ENCODE measurements at regions not wholly inside any gene's neighbourhood (a gene's known extent, or its start where the extent isn't known, plus 50 kb on each side); places are given as distances from the start of the nearest gene placed in this dataset.

GRCh38 chr20:10917826-10918225 is 244.0 kb upstream of the JAG1 start:
- Histone ChIP-seq H3K4me3 (replicated peaks in 1 of 3; ENCODE audit: insufficient read depth in 1 of 3, low read depth in 2 of 3, low read length in 3 of 3) (no peak overlapping the region), H3K79me2 (ENCODE audit: insufficient read depth, low read length) (no peaks in the 10 kb centered on the region), H3K36me3 (replicated peaks in 1 of 2; ENCODE audit: control insufficient read depth in 1 of 2, insufficient read depth in 2 of 2, low read length in 2 of 2) (no peaks in the 10 kb centered on the region), H3K9ac (ENCODE audit: insufficient read depth, low read depth, low read length) (no peak overlapping the region), H4K20me1 (ENCODE audit: insufficient read depth, low read length) (no peaks in the 10 kb centered on the region), H3K27ac (ENCODE audit: extremely low read length, insufficient read depth, low read length) (no peak overlapping the region), H3K9me3 (ENCODE audit: low read length) (no peaks in the 10 kb centered on the region), H3K27me3 (ENCODE audit: control insufficient read depth in 1 of 2, insufficient read depth in 2 of 2, low read length in 2 of 2) (0 out of 5 replicates have a peak, but pooled peaks cover 0 to 4% of the 10 kb centered on the region in 2 experiments), H3K4me1 (ENCODE audit: insufficient read depth, low read length) (no peaks in the 10 kb centered on the region), H2AFZ (ENCODE audit: low read length) (no peak overlapping the region), H3K4me2 (ENCODE audit: low read depth, low read length) (no peak overlapping the region)
- ATAC-seq (no peak), DNase-seq (ENCODE audit: low spot score) (no peak), FAIRE-seq (no peak)
- intact Hi-C loops (cut with micrococcal nuclease; ENCODE audit: unreplicated experiment) (no loop called here), in situ Hi-C loops (cut with HindIII; ENCODE audit: extremely low pct_ligation_motif_present, low pct_unique_long_range_greater_than_20kb) (no loop called here)
- ChIA-PET POLR2A (no interaction called here), CTCF (ENCODE audit: low intra/inter-chr PET ratio, low total read pairs) (no interaction called here)
- TF ChIP-seq DBP (CRISPR knock-in tag; IDR thresholded peaks at IDR 0.05; ENCODE audit: not compliant biosample characterization) (no peak), ZBTB8A (CRISPR knock-in tag; IDR thresholded peaks at IDR 0.05; ENCODE audit: borderline replicate concordance, low read depth) (no peak), MAFK (conservative IDR thresholded peaks at IDR 0.05 in 1 of 2, IDR thresholded peaks at IDR 0.05 in 1 of 2; ENCODE audit: low read length in 2 of 2) (0 out of 4 replicates have a peak, but pooled peaks of 1 of the 2 experiments have one; percentile 14)
- no TSS peak for BruUV-seq (replicated peaks)
- WGBS (ENCODE audit: low lambda C conversion rate), result 22% methylated on average over 5 of the region's 5 CpGs

- intact Hi-C loops (cut with micrococcal nuclease; ENCODE audit: unreplicated experiment), result no loop called here
- Histone ChIP-seq H2AFZ (ENCODE audit: low read length) (no peak overlapping the region), H3K9me3 (ENCODE audit: low read length) (no peaks in the 10 kb centered on the region), H3K4me3 (replicated peaks in 1 of 3; ENCODE audit: insufficient read depth in 1 of 3, low read depth in 2 of 3, low read length in 3 of 3) (no peak overlapping the region), H3K4me1 (ENCODE audit: insufficient read depth, low read length) (no peaks in the 10 kb centered on the region), H4K20me1 (ENCODE audit: insufficient read depth, low read length) (no peaks in the 10 kb centered on the region), H3K27me3 (ENCODE audit: control insufficient read depth in 1 of 2, insufficient read depth in 2 of 2, low read length in 2 of 2) (0 out of 5 replicates have a peak, but pooled peaks cover 0 to 4% of the 10 kb centered on the region in 2 experiments), H3K9ac (ENCODE audit: insufficient read depth, low read depth, low read length) (no peak overlapping the region), H3K4me2 (ENCODE audit: low read depth, low read length) (no peak overlapping the region), H3K27ac (ENCODE audit: extremely low read length, insufficient read depth, low read length) (no peak overlapping the region), H3K36me3 (replicated peaks in 1 of 2; ENCODE audit: control insufficient read depth in 1 of 2, insufficient read depth in 2 of 2, low read length in 2 of 2) (no peaks in the 10 kb centered on the region), H3K79me2 (ENCODE audit: insufficient read depth, low read length) (no peaks in the 10 kb centered on the region)
- no TSS peak for BruUV-seq (replicated peaks)
- CTCF ChIA-PET (ENCODE audit: low intra/inter-chr PET ratio, low total read pairs), result no interaction called here
- ATAC-seq (no peak), FAIRE-seq (no peak), DNase-seq (ENCODE audit: low spot score) (no peak)
- 18% methylated on average over 6 of the region's 6 CpGs for WGBS (ENCODE audit: low lambda C conversion rate)
- POLR2A ChIA-PET, result no interaction called here
- in situ Hi-C loops (cut with HindIII; ENCODE audit: extremely low pct_ligation_motif_present, low pct_unique_long_range_greater_than_20kb), result no loop called here
- TF ChIP-seq PPARG (CRISPR knock-in tag; conservative IDR thresholded peaks at IDR 0.05), result no peak
- no peak for TF ChIP-seq TAF1 (CRISPR knock-in tag; IDR thresholded peaks at IDR 0.05)
- no peak for TF ChIP-seq ZNF841 (CRISPR knock-in tag; IDR thresholded peaks at IDR 0.05; ENCODE audit: borderline replicate concordance)
- TF ChIP-seq, protein P1, sequence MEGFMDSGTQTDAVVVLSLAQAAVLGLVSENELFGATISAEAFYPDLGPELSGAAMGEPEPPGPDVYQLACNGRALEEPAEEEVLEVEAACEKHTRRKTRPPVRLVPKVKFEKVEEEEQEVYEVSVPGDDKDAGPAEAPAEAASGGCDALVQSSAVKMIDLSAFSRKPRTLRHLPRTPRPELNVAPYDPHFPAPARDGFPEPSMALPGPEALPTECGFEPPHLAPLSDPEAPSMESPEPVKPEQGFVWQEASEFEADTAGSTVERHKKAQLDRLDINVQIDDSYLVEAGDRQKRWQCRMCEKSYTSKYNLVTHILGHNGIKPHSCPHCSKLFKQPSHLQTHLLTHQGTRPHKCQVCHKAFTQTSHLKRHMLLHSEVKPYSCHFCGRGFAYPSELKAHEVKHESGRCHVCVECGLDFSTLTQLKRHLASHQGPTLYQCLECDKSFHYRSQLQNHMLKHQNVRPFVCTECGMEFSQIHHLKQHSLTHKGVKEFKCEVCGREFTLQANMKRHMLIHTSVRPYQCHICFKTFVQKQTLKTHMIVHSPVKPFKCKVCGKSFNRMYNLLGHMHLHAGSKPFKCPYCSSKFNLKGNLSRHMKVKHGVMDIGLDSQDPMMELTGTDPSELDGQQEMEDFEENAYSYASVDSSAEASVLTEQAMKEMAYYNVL (CRISPR knock-in tag; IDR thresholded peaks at IDR 0.05; ENCODE audit: borderline replicate concordance), result no peak
- TF ChIP-seq RORA (CRISPR knock-in tag; IDR thresholded peaks at IDR 0.05), result no peak
- no peak for TF ChIP-seq PREB (CRISPR knock-in tag; IDR thresholded peaks at IDR 0.05)
- TF ChIP-seq ATF1 (CRISPR knock-in tag; IDR thresholded peaks at IDR 0.05), result no peak
- TF ChIP-seq BRCA1 (CRISPR knock-in tag; IDR thresholded peaks at IDR 0.05), result no peak
- no peak for TF ChIP-seq RARG (CRISPR knock-in tag; IDR thresholded peaks at IDR 0.05; ENCODE audit: low read depth)
- no peak for TF ChIP-seq ARHGAP35 (CRISPR knock-in tag; IDR thresholded peaks at IDR 0.05; ENCODE audit: borderline replicate concordance)
- no peak for TF ChIP-seq YEATS2 (CRISPR knock-in tag; IDR thresholded peaks at IDR 0.05; ENCODE audit: borderline replicate concordance)
- no peak for TF ChIP-seq NFKB2 (CRISPR knock-in tag; IDR thresholded peaks at IDR 0.05; ENCODE audit: borderline replicate concordance)
These were observed 245.8 kb upstream of the JAG1 start for GRCh38 chr20:10919396-10920140.
